ENCODE measurements at regions not wholly inside any gene's neighbourhood (a gene's known extent, or its start where the extent isn't known, plus 50 kb on each side); places are given as distances from the start of the nearest gene placed in this dataset.

DNA sequence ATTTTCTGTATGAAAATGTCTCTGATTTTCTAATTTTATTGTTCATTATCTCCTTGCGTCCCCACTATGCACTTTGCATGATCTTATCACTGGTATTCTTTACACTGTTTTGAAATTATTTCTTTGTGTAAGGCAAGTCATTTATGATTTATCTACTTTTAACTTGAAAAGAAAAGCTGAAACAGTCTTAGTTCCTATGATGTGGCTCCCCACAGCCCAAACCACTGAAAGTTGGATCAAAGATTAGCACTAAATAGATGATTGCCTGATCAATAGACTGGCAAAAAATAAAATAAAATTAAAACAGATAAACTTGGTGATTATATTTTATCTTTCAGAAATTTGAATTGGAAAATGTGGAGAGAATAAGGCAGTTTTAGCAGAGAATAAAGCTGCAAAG, 1101.9 kb downstream of the PCDH9 start:
- ChIA-PET POLR2A (no interaction called here), CTCF (no interaction called here)
- TF ChIP-seq NFRKB (IDR thresholded peaks at IDR 0.05): no peak
- no peak for TF ChIP-seq CTBP1 (IDR thresholded peaks at IDR 0.05; ENCODE audit: borderline replicate concordance)
- TF ChIP-seq FOXK2 (IDR thresholded peaks at IDR 0.05): no peak
- TF ChIP-seq FOXA1 (IDR thresholded peaks at IDR 0.05): no peak
- TF ChIP-seq TARDBP (IDR thresholded peaks at IDR 0.05): no peak
- no peak for TF ChIP-seq HDGF (IDR thresholded peaks at IDR 0.05; ENCODE audit: borderline replicate concordance)
- TF ChIP-seq FOXM1 (IDR thresholded peaks at IDR 0.05; ENCODE audit: borderline replicate concordance): no peak
- no peak for TF ChIP-seq SUZ12 (IDR thresholded peaks at IDR 0.05)
- no peak for TF ChIP-seq ZNF384 (IDR thresholded peaks at IDR 0.05)
- TF ChIP-seq ELF4 (IDR thresholded peaks at IDR 0.05): no peak
- TF ChIP-seq L3MBTL2 (conservative IDR thresholded peaks at IDR 0.05): no peak
- TF ChIP-seq, protein P1, sequence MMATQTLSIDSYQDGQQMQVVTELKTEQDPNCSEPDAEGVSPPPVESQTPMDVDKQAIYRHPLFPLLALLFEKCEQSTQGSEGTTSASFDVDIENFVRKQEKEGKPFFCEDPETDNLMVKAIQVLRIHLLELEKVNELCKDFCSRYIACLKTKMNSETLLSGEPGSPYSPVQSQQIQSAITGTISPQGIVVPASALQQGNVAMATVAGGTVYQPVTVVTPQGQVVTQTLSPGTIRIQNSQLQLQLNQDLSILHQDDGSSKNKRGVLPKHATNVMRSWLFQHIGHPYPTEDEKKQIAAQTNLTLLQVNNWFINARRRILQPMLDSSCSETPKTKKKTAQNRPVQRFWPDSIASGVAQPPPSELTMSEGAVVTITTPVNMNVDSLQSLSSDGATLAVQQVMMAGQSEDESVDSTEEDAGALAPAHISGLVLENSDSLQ (IDR thresholded peaks at IDR 0.05): no peak
- TF ChIP-seq LEF1 (IDR thresholded peaks at IDR 0.05; ENCODE audit: borderline replicate concordance): no peak
- TF ChIP-seq ARNT (IDR thresholded peaks at IDR 0.05): no peak
- TF ChIP-seq SP1 (IDR thresholded peaks at IDR 0.05): no peak
- no peak for TF ChIP-seq BHLHE40 (IDR thresholded peaks at IDR 0.05; ENCODE audit: borderline replicate concordance)
- DNase-seq (ENCODE audit: extremely low spot score): no peak

DNA sequence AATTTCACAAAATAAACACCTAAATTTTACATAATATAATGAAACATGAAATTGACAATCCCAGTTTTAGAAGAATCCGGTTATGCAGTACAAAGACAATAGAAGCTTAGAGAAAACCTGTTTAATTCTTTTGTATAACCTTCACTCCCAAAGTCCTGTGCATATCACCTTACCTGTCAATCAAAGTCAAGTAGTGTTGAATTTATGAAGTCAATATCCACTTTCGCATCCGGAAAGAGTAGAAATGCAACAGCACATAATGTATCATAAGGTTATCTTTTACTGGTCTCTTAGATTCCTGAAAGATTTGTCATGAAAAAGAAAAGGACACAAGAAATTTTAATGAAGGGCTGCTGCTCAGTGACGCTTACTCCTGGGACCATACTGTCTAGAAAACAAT, 1112.6 kb downstream of the PCDH9 start:
- TF ChIP-seq, protein P1 (IDR thresholded peaks at IDR 0.05): peak; percentile 93
- no peak for TF ChIP-seq ARNT (IDR thresholded peaks at IDR 0.05)
- ChIA-PET CTCF (no interaction called here), POLR2A (no interaction called here)
- DNase-seq (ENCODE audit: extremely low spot score): no peak

DNA sequence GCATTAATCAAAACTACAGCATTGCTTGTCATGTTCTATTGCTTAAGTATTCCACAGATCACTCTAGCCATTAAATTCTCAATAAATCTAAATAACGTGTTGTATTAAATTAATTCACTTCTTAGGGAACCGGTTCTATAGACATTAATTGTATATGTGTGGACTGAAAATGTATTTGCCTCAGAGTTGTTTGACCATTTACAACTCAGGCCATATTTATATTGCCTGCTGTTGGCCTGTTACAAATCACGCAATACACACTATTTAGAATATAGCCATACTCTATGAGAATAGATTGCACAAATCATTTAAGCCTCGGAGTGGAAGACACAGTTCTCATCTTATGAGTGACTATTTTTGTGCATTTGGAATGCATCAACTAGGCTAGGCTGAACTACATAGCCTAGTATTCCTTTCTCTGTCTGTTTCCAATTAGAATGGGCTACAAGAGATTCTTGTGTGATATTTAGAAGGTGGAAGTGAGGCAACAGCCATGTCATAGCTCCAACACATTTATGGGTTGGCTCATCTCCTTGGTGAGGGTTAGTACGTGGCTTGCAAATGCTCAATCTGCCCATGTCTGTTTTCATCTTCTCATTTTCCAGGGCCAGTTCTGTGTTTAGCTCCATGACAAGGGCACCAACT, 1116.1 kb downstream of the PCDH9 start:
- POLR2A ChIA-PET: no interaction called here
- no peak for DNase-seq (ENCODE audit: extremely low spot score)
- CTCF ChIA-PET: no interaction called here
- no peak for TF ChIP-seq SP1 (IDR thresholded peaks at IDR 0.05)
- TF ChIP-seq LEF1 (IDR thresholded peaks at IDR 0.05; ENCODE audit: borderline replicate concordance): no peak
- TF ChIP-seq HDGF (IDR thresholded peaks at IDR 0.05; ENCODE audit: borderline replicate concordance): no peak
- TF ChIP-seq BHLHE40 (IDR thresholded peaks at IDR 0.05; ENCODE audit: borderline replicate concordance): no peak
- no peak for TF ChIP-seq FOXA1 (IDR thresholded peaks at IDR 0.05)
- TF ChIP-seq FOXK2 (IDR thresholded peaks at IDR 0.05): no peak
- TF ChIP-seq L3MBTL2 (conservative IDR thresholded peaks at IDR 0.05): no peak
- TF ChIP-seq ELF4 (IDR thresholded peaks at IDR 0.05): no peak
- no peak for TF ChIP-seq CTBP1 (IDR thresholded peaks at IDR 0.05; ENCODE audit: borderline replicate concordance)
- no peak for TF ChIP-seq ARNT (IDR thresholded peaks at IDR 0.05)
- no peak for TF ChIP-seq ZNF384 (IDR thresholded peaks at IDR 0.05)
- no peak for TF ChIP-seq FOXM1 (IDR thresholded peaks at IDR 0.05; ENCODE audit: borderline replicate concordance)
- no peak for TF ChIP-seq TARDBP (IDR thresholded peaks at IDR 0.05)
- TF ChIP-seq, protein P1 (IDR thresholded peaks at IDR 0.05): no peak
- TF ChIP-seq SUZ12 (IDR thresholded peaks at IDR 0.05): no peak
- no peak for TF ChIP-seq NFRKB (IDR thresholded peaks at IDR 0.05)

DNA sequence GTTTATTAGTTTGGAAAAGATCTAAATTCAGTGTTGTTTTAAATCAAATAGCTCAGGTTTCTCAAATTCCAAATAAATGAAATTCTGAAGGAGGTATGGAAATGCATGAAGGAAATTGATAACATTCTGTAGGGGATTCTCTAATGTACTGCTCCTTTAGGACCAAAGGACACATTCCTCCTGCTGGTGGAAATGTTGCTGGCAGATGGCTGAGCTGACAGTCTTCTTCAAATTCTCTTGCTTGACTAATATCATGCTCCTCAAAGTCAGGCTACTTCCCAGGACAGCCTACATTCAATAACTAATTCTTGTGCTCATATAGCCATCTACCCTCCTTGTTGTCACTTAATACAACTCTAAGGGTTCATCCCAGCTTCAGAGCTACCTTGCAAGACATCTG, 1118.5 kb downstream of the PCDH9 start:
- TF ChIP-seq BHLHE40 (IDR thresholded peaks at IDR 0.05; ENCODE audit: borderline replicate concordance): no peak
- TF ChIP-seq ARNT (IDR thresholded peaks at IDR 0.05): no peak
- TF ChIP-seq FOXM1 (IDR thresholded peaks at IDR 0.05; ENCODE audit: borderline replicate concordance): no peak
- no peak for DNase-seq (ENCODE audit: extremely low spot score)
- CTCF ChIA-PET: interaction anchor here (1.0 kb wide), 1 partner anchor 54 kb away, joined by 3 read pairs; no protein-coding TSS in a partner anchor
- POLR2A ChIA-PET: no interaction called here

DNA sequence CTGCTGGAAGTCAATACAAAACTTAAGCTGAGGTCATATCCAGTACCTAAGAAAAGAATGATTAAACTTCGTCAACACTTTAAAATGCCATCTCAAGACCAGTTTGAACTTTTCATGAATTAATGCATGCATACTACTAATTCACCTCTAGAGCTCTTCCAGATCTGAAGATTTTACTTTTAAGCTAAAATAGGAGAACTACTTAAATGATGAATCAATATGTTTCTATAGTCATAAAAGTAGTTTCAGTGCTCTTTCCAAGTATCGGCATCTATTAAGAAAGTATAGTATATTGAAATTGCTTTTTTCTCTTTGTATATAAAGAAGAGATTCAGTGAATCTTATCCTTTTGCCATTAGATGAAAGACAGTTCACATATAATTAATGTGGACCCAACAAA, 1123.9 kb downstream of the PCDH9 start:
- ChIA-PET CTCF (no interaction called here), POLR2A (no interaction called here)
- TF ChIP-seq ELF4 (IDR thresholded peaks at IDR 0.05) (no peak), HDGF (IDR thresholded peaks at IDR 0.05; ENCODE audit: borderline replicate concordance) (no peak), BHLHE40 (IDR thresholded peaks at IDR 0.05; ENCODE audit: borderline replicate concordance) (no peak), NFRKB (IDR thresholded peaks at IDR 0.05) (no peak), FOXA1 (IDR thresholded peaks at IDR 0.05) (no peak), ARNT (IDR thresholded peaks at IDR 0.05) (no peak), FOXK2 (IDR thresholded peaks at IDR 0.05) (no peak), ZNF384 (IDR thresholded peaks at IDR 0.05) (no peak), FOXM1 (IDR thresholded peaks at IDR 0.05; ENCODE audit: borderline replicate concordance) (no peak), LEF1 (IDR thresholded peaks at IDR 0.05; ENCODE audit: borderline replicate concordance) (no peak)
- no peak for DNase-seq (ENCODE audit: extremely low spot score)

DNA sequence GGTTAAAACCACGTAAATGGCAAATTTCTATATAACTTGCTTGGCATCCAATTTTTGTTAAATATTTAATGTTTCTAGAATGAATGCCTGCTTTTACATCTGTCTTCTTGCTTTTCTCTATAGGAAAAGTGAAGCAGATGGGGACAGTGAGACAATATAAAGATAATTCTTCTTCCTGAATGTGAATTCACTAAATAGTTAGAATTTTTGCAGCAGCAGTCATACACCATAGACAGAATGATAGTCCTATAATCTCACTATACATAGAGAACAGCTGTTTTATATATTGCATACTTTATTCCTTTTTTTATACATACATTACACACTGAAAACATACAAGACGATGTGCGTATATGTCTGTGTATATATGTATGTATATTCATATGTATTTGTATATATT, 1127.3 kb downstream of the PCDH9 start:
- POLR2A ChIA-PET: no interaction called here
- no peak for TF ChIP-seq NFRKB (IDR thresholded peaks at IDR 0.05)
- no peak for TF ChIP-seq FOXK2 (IDR thresholded peaks at IDR 0.05)
- TF ChIP-seq ELF4 (IDR thresholded peaks at IDR 0.05): no peak
- TF ChIP-seq FOXA1 (IDR thresholded peaks at IDR 0.05): no peak
- peak; percentile 48; the same call in 1 of the 2 replicates for TF ChIP-seq LEF1 (IDR thresholded peaks at IDR 0.05; ENCODE audit: borderline replicate concordance)
- CTCF ChIA-PET: no interaction called here
- DNase-seq (ENCODE audit: extremely low spot score): no peak

DNA sequence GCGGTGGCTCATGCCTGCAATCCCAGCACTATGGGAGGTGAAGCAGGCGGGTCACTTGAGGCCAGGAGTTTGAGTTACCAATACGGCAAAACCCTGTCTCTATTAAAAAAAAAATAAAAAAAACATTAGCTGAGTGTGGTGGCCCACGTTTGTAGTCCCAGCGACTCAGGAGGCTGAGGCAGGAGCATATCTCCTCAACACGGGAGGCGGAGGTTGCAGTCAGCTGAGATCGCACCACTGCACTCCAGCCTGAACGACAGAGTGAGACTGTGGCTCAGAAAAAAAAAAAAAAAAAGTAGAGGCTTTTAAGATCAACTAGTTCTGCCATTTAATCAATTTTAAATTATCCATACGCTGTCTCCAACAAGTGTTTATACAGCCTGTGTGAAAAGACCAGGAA, 1130.3 kb downstream of the PCDH9 start:
- POLR2A ChIA-PET: no interaction called here
- CTCF ChIA-PET: interaction anchor here (0.6 to 0.7 kb wide), 2 partner anchors 13 to 26 kb away, joined by 3 to 5 read pairs; no protein-coding TSS in a partner anchor
- peak; percentile 51; the same call in 1 of the 2 replicates for TF ChIP-seq ZNF384 (IDR thresholded peaks at IDR 0.05)
- no peak for TF ChIP-seq HDGF (IDR thresholded peaks at IDR 0.05; ENCODE audit: borderline replicate concordance)
- no peak for DNase-seq (ENCODE audit: extremely low spot score)

All from HEK293T (cell line).